ENCODE measurements at regions not wholly inside any gene's neighbourhood (a gene's known extent, or its start where the extent isn't known, plus 50 kb on each side); places are given as distances from the start of the nearest gene placed in this dataset.
"Not testable (repeated sequence)": the region's sequence is repeated elsewhere in the genome, so short reads cannot be mapped to it uniquely, and the experiment has no call there.

DNA sequence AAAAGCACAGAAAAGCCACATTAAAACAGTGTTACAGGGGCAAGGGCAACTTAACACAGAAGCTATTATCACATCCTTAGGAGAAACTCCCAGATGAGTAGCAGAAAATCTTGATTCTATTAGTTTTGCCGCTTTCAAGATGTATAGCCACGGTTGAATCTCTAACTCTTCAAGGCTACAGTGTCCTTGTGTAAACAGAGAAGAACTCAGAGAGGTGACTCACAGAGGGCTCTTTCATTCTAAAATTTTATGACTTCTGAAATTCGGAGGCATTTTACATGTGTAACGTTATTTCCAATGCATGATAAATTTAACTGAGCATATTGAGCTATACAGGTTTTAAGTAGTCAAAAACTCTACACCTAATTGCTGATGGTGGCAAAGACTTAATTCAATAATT is 846.6 kb downstream of the GBE1 start:
- no peaks in the 10 kb centered on the region for H3K36me3 ChIP-seq
- H3K27me3 ChIP-seq: no peaks in the 10 kb centered on the region
- peaks cover 0 to under 1% (median 0%) of the 10 kb centered on the region in 4 donors for H3K9me3 ChIP-seq
- TF ChIP-seq, protein P1, sequence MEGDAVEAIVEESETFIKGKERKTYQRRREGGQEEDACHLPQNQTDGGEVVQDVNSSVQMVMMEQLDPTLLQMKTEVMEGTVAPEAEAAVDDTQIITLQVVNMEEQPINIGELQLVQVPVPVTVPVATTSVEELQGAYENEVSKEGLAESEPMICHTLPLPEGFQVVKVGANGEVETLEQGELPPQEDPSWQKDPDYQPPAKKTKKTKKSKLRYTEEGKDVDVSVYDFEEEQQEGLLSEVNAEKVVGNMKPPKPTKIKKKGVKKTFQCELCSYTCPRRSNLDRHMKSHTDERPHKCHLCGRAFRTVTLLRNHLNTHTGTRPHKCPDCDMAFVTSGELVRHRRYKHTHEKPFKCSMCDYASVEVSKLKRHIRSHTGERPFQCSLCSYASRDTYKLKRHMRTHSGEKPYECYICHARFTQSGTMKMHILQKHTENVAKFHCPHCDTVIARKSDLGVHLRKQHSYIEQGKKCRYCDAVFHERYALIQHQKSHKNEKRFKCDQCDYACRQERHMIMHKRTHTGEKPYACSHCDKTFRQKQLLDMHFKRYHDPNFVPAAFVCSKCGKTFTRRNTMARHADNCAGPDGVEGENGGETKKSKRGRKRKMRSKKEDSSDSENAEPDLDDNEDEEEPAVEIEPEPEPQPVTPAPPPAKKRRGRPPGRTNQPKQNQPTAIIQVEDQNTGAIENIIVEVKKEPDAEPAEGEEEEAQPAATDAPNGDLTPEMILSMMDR (IDR thresholded peaks at IDR 0.05): no peak
- TF ChIP-seq POLR2A (IDR thresholded peaks at IDR 0.05; ENCODE audit: low read depth) (no peak), EP300 (IDR thresholded peaks at IDR 0.05) (no peak), POLR2AphosphoS5 (IDR thresholded peaks at IDR 0.05) (no peak)
- intact Hi-C loops (cut with DNase I): no loop called here
- DNase-seq (ENCODE audit: extremely low spot score): no peak
- no peak overlapping the region for H3K4me3 ChIP-seq
- WGBS: 90% methylated on average over 4 of the region's 4 CpGs
- H3K27ac ChIP-seq (replicated peaks in 1 of 4): no peak overlapping the region
- no peaks in the 10 kb centered on the region for H3K4me1 ChIP-seq

DNA sequence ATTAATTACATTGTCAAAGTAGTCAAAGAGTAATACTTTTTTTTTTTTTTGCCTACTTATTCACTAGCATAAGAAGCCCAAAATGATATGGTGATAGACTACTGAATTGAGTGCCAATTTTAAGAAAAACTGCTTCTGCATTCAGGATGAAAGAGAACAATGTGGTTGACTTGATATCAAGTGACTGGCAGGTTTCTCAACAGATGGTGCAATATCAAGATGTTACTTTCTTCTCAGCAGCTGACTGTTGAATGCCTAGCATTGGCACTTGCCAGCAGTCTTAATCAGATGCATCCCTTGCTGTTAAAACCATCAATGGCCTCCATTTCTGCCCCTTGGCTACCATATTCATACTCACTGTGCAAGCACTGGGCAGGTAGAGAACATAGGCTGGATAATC is 863.2 kb downstream of the GBE1 start:
- H3K4me3 ChIP-seq: no peak overlapping the region
- no peaks in the 10 kb centered on the region for H3K4me1 ChIP-seq
- H3K9me3 ChIP-seq: no peaks in the 10 kb centered on the region
- intact Hi-C loops (cut with DNase I): no loop called here
- H3K36me3 ChIP-seq: no peaks in the 10 kb centered on the region
- TF ChIP-seq, protein P1 (IDR thresholded peaks at IDR 0.05): no peak
- no peaks in the 10 kb centered on the region for H3K27me3 ChIP-seq
- no peak overlapping the region for H3K27ac ChIP-seq (replicated peaks in 1 of 4)
- DNase-seq (ENCODE audit: extremely low spot score): no peak

DNA sequence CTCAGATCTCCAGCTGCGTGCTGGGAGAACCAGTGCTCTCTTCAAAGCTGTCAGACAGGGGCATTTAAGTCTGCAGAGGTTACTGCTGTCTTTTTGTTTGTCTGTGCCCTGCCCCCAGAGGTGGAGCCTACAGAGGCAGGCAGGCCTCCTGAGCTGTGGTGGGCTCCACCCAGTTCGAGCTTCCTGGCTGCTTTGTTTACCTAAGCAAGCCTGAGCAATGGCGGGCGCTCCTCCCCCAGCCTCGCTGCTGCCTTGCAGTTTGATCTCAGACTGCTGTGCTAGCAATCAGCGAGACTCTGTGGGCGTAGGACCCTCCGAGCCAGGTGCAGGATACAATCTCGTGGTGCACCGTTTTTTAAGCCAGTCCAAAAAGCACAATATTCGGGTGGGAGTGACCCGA is 864.4 kb downstream of the GBE1 start:
- H3K4me3 ChIP-seq; H3K4me1 ChIP-seq; intact Hi-C loops (cut with DNase I); H3K36me3 ChIP-seq; H3K9me3 ChIP-seq; H3K27me3 ChIP-seq; H3K27ac ChIP-seq (replicated peaks in 1 of 4); DNase-seq (ENCODE audit: extremely low spot score): not testable (repeated sequence)
- 94% methylated on average over 3 of the region's 12 CpGs for WGBS

DNA sequence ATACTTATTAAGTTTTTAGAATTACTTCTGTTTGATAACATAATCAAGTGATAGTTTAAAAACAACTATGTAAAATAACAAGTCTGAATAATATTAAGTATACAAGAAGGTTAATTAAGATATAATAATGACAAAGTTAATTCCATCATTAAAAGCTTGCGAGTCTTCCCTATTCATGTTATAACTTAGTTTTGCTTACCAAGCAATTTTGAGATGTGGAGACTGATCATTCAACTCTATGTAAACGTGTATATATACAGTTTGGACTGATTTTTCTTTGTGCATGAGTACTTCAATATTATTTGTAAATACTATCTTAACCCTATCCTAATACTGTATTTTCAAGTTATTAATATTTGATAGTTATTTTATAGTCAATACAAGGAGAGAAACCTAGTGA is 870.9 kb downstream of the GBE1 start:
- TF ChIP-seq EP300 (IDR thresholded peaks at IDR 0.05) (no peak), POLR2AphosphoS5 (IDR thresholded peaks at IDR 0.05) (no peak), POLR2A (IDR thresholded peaks at IDR 0.05; ENCODE audit: low read depth) (no peak)
- TF ChIP-seq, protein P1 (IDR thresholded peaks at IDR 0.05): no peak
- Histone ChIP-seq H3K36me3 (no peaks in the 10 kb centered on the region), H3K4me1 (no peaks in the 10 kb centered on the region), H3K9me3 (no peaks in the 10 kb centered on the region), H3K27me3 (no peaks in the 10 kb centered on the region), H3K27ac (replicated peaks in 1 of 4) (no peak overlapping the region), H3K4me3 (no peak overlapping the region)
- DNase-seq (ENCODE audit: extremely low spot score): no peak
- 64% methylated on average over 2 of the region's 2 CpGs for WGBS
- intact Hi-C loops (cut with DNase I): no loop called here

DNA sequence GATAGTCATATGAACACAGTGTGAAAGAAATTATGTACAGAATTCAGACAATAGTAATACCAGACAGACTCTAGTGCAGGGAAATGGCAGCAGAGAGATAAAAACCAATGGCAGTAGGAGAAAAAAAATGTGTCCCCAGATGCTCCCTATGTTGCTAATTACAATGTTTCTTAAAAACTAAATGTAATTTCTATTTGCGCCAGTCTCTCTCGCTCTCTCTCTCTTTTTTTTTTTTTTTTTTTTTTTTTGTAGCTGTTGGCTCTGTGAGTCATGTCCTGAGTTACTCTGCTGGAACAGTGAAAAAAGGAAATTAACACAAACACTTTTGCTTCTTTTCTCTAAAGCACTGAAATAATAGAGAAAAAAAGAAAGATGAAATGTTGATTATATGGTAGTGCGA is 871.9 kb downstream of the GBE1 start:
- H3K4me3 ChIP-seq: no peak overlapping the region
- no peaks in the 10 kb centered on the region for H3K4me1 ChIP-seq
- intact Hi-C loops (cut with DNase I): no loop called here
- 40% methylated on average over 3 of the region's 3 CpGs for WGBS
- TF ChIP-seq POLR2A (IDR thresholded peaks at IDR 0.05; ENCODE audit: low read depth): no peak
- TF ChIP-seq EP300 (IDR thresholded peaks at IDR 0.05): no peak
- TF ChIP-seq POLR2AphosphoS5 (IDR thresholded peaks at IDR 0.05): no peak
- TF ChIP-seq, protein P1 (IDR thresholded peaks at IDR 0.05): no peak
- H3K27ac ChIP-seq (replicated peaks in 1 of 4): no peak overlapping the region
- H3K27me3 ChIP-seq: no peaks in the 10 kb centered on the region
- H3K9me3 ChIP-seq: no peaks in the 10 kb centered on the region
- no peaks in the 10 kb centered on the region for H3K36me3 ChIP-seq
- no peak for DNase-seq (ENCODE audit: extremely low spot score)

Measured in esophagus muscularis mucosa (tissue), 4 donors.